Activated CD4-positive, alpha-beta T cell treated with anti-CD3 and anti-CD28 coated beads, Interleukin-2, amount 10 ng/mL, durations not matched to agents 24 days and 14 days (primary cell): ENCODE measurements at regions not wholly inside any gene's neighbourhood (a gene's known extent, or its start where the extent isn't known, plus 50 kb on each side); places are given as distances from the start of the nearest gene placed in this dataset.

ENCODE experiments used
- DNase-seq: peaks from one replicate; pipeline ENCODE4 v3.0.0; 2022
- H3K27ac Mint-ChIP-seq: one replicate; pipeline ENCODE4 v1.8.0; 2022; ENCODE audit warnings: mild to moderate bottlenecking, mixed read lengths
- H3K27me3 Mint-ChIP-seq: one replicate; pipeline ENCODE4 v1.8.0; 2022; ENCODE audit warnings: mixed read lengths
- H3K36me3 Mint-ChIP-seq: one replicate; pipeline ENCODE4 v1.8.0; 2022; ENCODE audit warnings: low read depth, mild to moderate bottlenecking, mixed read lengths
- H3K4me1 Mint-ChIP-seq: one replicate; pipeline ENCODE4 v1.8.0; 2021; ENCODE audit warnings: mixed read lengths
- H3K4me3 Mint-ChIP-seq: one replicate; pipeline ENCODE4 v1.8.0; 2022; ENCODE audit warnings: mild to moderate bottlenecking, moderate library complexity, mixed read lengths
- H3K9me3 Mint-ChIP-seq: one replicate; pipeline ENCODE4 v1.8.0; 2021; ENCODE audit warnings: mixed read lengths
- intact Hi-C: fragments of 100-400 bp; cut with micrococcal nuclease; formaldehyde crosslinking; loops from one replicate; pipeline ENCODE4 v1.15.1; 2023

DNA sequence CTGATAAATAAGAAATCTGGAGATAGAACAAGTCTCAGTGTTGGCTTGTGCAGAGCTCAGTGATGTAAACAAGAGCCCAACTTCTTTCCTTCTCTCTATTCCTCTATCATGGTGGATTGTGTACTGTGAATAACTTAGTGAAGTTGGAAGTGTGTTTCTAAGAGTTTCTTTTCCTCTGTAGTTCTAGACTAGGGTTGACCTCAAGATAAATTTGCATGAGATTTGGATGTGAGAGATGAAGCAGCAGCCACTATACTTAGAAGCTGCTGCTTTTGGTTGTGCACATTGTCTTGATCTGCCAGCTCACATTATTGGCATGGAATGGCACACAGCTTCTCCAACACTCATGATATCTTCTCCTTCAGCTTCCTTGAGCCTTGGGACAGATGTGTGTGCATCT lies 198.9 kb upstream of the ZP4 start:
- no peak overlapping the region for H3K27ac Mint-ChIP-seq
- peaks cover 8% of the 10 kb centered on the region for H3K9me3 Mint-ChIP-seq
- H3K27me3 Mint-ChIP-seq: no peaks in the 10 kb centered on the region
- no peaks in the 10 kb centered on the region for H3K36me3 Mint-ChIP-seq
- intact Hi-C loops: no loop called here
- no peak for DNase-seq
- H3K4me1 Mint-ChIP-seq: no peaks in the 10 kb centered on the region
- H3K4me3 Mint-ChIP-seq: no peak overlapping the region

DNA sequence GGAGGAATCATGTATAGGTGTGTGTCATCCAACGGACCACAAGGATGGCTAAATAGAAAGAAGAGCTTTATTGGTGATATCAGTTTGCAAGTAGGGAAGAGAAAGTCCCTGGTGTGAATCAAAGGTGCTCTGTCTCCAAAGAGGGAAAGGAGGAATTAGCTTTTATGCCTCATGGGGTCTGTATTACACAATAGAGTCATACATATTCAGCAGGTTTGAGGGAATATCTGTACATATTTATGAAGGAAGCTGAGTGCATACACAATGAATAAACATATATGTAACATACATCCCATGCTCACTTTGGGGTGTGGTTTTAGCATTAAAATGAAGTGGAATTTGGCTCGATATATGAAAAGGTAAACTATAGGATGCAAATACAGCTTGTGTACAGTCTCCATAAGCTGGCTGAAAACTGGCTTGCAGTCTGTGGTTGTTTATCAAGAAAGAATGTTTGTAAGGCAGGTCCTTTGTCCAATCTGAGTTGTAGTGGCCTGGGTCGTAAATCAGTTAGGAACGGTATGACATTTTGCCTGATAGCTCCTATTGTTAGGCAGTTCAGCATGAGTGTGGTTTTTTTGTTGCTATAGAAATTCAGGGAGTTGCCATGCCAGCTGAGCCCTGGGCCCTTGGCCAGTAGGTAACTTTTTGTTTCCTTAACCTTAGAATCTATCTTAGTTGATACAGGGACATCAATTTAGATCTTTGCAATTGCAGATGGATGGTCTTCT lies 198.0 kb upstream of the ZP4 start:
- Mint-ChIP-seq H3K9me3 (peaks cover 8% of the 10 kb centered on the region), H3K27me3 (no peaks in the 10 kb centered on the region), H3K4me3 (no peak overlapping the region), H3K27ac (no peak overlapping the region), H3K4me1 (no peaks in the 10 kb centered on the region), H3K36me3 (no peaks in the 10 kb centered on the region)
- DNase-seq: no peak
- intact Hi-C loops: no loop called here

DNA sequence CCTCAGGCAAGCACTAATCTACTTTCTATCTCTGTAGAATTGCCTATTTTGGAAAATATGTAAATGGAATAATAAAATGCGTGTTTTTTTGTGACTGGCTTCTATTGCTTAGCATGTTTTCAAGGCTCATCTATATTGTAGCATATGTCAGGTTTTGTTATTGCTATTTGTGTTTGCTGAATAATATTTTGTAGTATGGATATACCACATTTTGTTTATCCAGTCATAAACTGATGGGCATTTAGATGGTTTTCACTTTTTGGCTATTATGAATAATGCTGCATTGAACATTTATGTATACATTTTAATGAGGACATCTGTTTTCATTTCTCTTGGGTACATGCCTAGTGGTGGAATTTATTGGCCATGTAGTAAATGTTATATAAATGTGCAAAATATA lies 183.3 kb upstream of the ZP4 start:
- Mint-ChIP-seq H3K27me3 (no peaks in the 10 kb centered on the region), H3K9me3 (no peaks in the 10 kb centered on the region), H3K4me3 (no peak overlapping the region), H3K4me1 (no peaks in the 10 kb centered on the region), H3K36me3 (no peaks in the 10 kb centered on the region), H3K27ac (no peak overlapping the region)
- DNase-seq: no peak
- intact Hi-C loops: no loop called here

DNA sequence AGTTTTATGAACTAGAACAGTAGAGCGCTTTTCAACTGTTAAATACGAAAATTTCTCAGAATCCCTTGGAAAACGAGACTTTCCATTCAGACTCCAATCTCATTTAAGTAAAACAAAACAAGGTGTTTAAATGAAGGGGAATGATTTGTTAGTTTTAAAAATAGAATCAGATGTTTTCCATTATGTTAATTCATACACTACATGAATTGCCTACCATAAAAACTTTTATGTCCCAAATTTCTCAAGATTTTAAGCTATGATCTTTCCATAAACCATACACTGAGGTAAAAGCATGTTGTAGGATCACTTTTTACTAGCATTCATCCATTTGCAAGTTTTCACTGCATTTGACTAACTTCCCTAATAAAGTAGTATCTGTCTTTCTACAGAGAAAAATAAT lies 180.3 kb upstream of the ZP4 start:
- no peak overlapping the region for H3K27ac Mint-ChIP-seq

DNA sequence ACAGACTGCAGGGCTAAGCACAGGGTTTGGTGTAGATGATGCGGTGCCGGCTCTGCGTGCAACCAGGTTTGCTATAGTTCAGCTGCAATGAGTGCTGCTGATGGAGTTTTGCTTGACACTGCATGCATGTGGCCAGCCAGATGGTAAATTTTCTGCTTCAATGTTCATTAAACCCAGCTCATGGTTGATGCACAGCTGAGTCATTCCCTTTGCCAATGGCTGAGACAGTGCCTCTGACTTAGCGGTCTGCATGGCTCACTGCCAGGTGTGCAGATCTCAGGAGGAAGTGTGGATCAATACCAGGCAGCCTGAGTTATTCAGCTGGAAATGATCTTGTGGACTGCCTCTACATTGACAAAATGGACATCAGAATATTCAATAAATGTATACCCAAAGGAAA lies 172.7 kb upstream of the ZP4 start:
- H3K4me3 Mint-ChIP-seq: no peak overlapping the region
- H3K4me1 Mint-ChIP-seq: no peaks in the 10 kb centered on the region
- H3K27me3 Mint-ChIP-seq: no peaks in the 10 kb centered on the region
- intact Hi-C loops: no loop called here
- H3K36me3 Mint-ChIP-seq: no peaks in the 10 kb centered on the region
- H3K27ac Mint-ChIP-seq: no peak overlapping the region
- DNase-seq: no peak
- H3K9me3 Mint-ChIP-seq: peaks cover 5% of the 10 kb centered on the region

More for the DNA sequence above, 180.3 kb upstream of the ZP4 start:
- Mint-ChIP-seq H3K27me3 (no peaks in the 10 kb centered on the region), H3K4me1 (no peaks in the 10 kb centered on the region), H3K36me3 (no peaks in the 10 kb centered on the region), H3K4me3 (no peak overlapping the region), H3K9me3 (no peaks in the 10 kb centered on the region)
- no peak for DNase-seq
- intact Hi-C loops: no loop called here

DNA sequence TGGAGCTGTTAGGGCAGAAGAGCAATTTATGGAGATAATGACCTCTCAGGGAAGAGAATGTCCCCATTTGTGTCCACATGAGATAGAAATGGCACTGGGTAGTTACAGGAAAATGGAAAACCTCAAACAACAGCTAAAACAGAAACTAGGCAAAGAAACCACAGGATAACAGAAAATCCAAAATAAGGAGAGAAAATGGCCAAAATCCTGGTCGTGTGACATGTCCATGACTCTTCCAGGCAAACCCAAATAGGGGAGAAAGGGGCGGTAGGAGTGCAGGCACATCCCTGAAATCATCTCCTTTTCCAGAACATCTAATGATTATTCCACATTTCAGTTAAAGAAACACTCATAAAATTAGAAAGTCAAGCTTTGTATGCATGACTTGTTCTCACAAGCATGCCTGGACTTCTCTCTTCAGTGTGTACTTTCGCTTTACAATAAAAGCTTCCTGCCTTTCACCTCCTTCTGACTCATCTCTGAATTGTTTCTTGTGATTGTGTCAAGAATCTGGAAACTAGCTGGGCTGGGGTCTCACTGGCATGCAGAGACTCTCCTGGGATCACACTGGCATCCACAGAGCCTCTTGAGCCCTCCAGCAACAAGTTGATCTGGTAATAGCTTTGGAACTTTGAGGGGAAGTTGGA lies 171.4 kb upstream of the ZP4 start:
- no peaks in the 10 kb centered on the region for H3K36me3 Mint-ChIP-seq

DNA sequence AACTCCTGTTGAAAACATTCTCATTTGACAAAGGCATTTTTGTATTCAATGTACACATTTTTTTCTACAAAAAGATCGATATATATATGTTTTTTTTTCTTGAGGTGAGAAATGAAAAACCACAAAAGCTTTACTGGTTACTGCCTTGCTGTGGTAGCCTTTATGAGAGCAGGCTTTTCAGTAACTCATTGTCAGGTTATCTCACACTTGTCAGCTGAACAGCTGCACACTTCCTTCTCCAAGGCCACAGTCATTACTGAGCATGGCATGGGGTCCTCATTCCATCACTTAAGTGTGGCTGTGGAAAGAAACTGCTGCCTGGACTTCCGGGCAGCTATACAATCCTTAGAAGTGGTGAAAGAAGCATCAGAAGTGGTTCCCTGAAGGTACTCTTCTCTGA lies 169.3 kb upstream of the ZP4 start:
- H3K36me3 Mint-ChIP-seq: no peaks in the 10 kb centered on the region
- no peaks in the 10 kb centered on the region for H3K4me1 Mint-ChIP-seq
- no peak overlapping the region for H3K4me3 Mint-ChIP-seq
- no peak for DNase-seq
- no peaks in the 10 kb centered on the region for H3K27me3 Mint-ChIP-seq
- H3K9me3 Mint-ChIP-seq: peaks cover 15% of the 10 kb centered on the region
- intact Hi-C loops: no loop called here
- no peak overlapping the region for H3K27ac Mint-ChIP-seq

More for the DNA sequence above, 171.4 kb upstream of the ZP4 start:
- H3K4me1 Mint-ChIP-seq: no peaks in the 10 kb centered on the region
- intact Hi-C loops: no loop called here
- DNase-seq: no peak
- H3K27me3 Mint-ChIP-seq: no peaks in the 10 kb centered on the region
- H3K4me3 Mint-ChIP-seq: no peak overlapping the region
- H3K27ac Mint-ChIP-seq: no peak overlapping the region
- peaks cover 9% of the 10 kb centered on the region for H3K9me3 Mint-ChIP-seq

DNA sequence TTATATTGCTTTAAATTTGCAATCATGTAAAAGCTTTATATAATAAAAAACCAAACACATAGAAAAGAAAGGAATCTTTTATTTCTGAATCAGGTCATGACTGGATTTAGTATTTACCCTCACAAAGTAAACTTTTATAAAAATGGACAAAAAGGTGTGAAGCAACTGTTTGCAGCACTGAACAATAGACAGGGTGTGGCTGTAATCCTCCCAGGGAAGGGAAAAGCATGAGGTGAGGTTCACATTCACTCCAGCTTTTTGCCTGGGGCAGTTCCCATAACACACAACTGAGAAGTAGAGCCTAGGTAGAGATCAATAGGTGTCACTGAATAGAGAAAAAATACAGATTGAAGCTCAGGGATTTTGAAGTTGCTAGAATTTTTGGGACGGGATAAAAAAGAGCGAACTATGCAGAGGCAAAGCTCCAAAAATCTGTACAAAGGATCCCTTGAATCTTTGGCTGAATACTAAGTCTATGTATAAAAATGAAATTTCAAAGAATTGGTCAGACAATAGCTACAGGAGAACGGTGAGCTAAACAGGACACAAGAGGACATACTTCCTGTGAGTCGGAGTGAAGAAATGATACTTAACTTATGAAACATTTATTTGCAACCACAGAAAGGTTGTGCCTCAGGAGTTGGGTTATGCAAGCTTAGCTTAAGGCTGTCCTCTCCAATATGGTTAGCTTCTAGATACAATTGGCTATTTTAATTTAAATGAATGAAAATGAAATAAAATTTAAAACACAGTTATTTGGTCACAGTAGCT lies 162.0 kb upstream of the ZP4 start:
- Mint-ChIP-seq H3K4me3 (no peak overlapping the region), H3K4me1 (no peaks in the 10 kb centered on the region), H3K27ac (no peak overlapping the region), H3K36me3 (no peaks in the 10 kb centered on the region), H3K27me3 (no peaks in the 10 kb centered on the region), H3K9me3 (peaks cover 8% of the 10 kb centered on the region)
- intact Hi-C loops: no loop called here
- DNase-seq: no peak

DNA sequence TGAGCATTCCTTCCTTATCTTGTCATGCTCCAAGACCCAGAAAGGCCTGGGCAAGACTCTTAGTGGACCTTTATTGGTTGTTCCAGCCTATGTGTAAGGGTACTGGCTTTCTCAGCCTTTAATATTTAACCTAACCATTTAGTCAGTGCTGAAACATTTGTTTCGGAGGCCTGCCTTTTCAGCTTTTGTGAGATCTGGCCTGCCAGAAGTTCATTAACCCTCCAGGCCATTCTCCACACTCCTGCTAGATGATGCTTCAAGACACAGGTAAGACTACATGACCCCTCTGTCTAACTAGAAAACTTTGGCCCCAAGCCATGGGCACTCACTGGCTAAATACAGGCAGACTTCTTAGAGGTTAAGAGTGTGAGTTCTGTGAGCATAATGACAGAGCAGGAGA lies 138.4 kb upstream of the ZP4 start:
- DNase-seq: no peak
- Mint-ChIP-seq H3K36me3 (no peaks in the 10 kb centered on the region), H3K4me3 (no peak overlapping the region), H3K27me3 (no peaks in the 10 kb centered on the region), H3K27ac (no peak overlapping the region), H3K4me1 (no peaks in the 10 kb centered on the region), H3K9me3 (peaks cover 15% of the 10 kb centered on the region)
- intact Hi-C loops: no loop called here

DNA sequence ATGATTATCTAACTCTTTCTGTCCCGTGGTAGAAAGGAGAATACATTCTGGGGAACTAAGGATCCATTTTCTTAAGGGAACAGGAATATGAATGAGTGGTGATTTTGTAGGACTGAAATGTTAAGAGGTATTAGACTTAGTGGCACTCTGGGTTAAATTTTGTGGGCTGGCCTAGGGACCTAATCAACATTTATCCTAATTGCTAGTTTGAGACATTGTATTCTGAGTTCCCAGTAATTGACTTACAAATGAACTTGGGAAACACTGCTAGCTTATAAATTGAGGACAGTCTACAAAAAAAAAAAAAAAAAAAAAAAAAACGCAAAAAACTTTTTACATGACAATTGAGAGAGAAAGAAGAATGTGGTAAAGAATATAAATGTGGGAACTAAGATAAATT lies 136.6 kb upstream of the ZP4 start:
- H3K36me3 Mint-ChIP-seq: no peaks in the 10 kb centered on the region
- H3K4me1 Mint-ChIP-seq: no peaks in the 10 kb centered on the region
- intact Hi-C loops: no loop called here
- H3K4me3 Mint-ChIP-seq: no peak overlapping the region
- H3K27me3 Mint-ChIP-seq: no peaks in the 10 kb centered on the region
- peaks cover 8% of the 10 kb centered on the region for H3K9me3 Mint-ChIP-seq
- DNase-seq: no peak
- no peak overlapping the region for H3K27ac Mint-ChIP-seq

DNA sequence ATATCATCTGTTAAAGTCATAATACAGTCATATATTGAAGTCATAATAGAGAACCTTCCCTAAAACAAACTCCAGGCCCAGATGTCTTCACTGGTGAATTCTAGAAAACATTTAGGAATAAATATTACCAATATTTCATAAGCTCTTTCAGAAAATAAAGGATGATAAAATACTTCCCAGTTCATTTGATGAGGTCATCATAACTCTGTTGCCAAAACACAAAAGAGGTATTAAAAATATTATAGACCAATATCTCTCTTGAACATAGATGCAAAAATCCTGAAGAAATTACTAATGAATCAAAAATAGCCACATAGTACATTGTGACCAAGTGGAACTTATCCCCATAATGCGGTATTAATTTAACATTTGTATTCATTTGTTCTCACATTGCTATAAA lies 132.4 kb upstream of the ZP4 start:
- H3K4me3 Mint-ChIP-seq: no peak overlapping the region
- no peak for DNase-seq
- no peaks in the 10 kb centered on the region for H3K4me1 Mint-ChIP-seq
- no peaks in the 10 kb centered on the region for H3K27me3 Mint-ChIP-seq
- H3K27ac Mint-ChIP-seq: no peak overlapping the region
- no peaks in the 10 kb centered on the region for H3K9me3 Mint-ChIP-seq
- no peaks in the 10 kb centered on the region for H3K36me3 Mint-ChIP-seq
- intact Hi-C loops: no loop called here

DNA sequence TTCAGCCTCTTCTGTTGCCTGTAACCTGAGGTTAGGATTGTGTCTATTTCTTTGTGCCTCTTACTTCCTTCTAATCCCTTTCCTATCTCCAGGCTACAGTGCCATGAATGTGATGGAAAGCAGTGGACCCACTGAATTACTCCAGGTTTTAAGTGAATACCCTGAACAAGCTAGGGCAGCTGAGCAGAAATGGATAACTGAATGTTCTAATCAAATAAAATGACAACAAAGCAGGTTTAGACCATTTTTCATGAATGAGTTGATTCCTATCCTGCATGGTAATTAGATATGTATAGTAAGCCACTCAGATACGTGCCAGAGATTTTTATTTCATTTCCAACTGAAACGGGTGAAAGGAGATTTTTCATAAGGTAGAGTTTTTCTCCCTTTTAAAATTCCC lies 127.5 kb upstream of the ZP4 start:
- no peak for DNase-seq
- Mint-ChIP-seq H3K36me3 (no peaks in the 10 kb centered on the region), H3K4me3 (no peak overlapping the region), H3K9me3 (peaks cover 6% of the 10 kb centered on the region), H3K27me3 (no peaks in the 10 kb centered on the region), H3K27ac (no peak overlapping the region), H3K4me1 (no peaks in the 10 kb centered on the region)
- intact Hi-C loops: no loop called here

DNA sequence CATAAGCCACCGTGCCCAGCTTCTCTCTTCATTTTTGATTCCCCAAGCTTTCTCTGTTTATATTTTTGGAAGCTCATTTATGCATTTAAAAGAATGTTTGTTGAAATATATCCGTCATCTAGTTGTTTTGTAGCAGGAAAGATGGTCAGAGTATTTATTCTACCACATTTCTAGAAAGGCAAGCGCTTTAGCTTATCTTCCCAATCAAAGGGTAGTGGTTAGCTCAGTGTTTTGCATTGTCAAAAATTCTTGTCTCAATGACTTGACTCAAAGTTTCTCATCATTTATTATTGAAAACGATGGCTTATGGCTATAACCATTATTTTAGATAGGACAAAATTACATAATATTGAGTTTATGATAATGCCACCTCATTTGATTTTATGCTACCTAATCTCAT lies 116.1 kb upstream of the ZP4 start:
- Mint-ChIP-seq H3K27ac (no peak overlapping the region), H3K4me3 (no peak overlapping the region), H3K4me1 (no peaks in the 10 kb centered on the region), H3K36me3 (no peaks in the 10 kb centered on the region), H3K9me3 (no peaks in the 10 kb centered on the region), H3K27me3 (no peaks in the 10 kb centered on the region)
- no peak for DNase-seq
- intact Hi-C loops: no loop called here

DNA sequence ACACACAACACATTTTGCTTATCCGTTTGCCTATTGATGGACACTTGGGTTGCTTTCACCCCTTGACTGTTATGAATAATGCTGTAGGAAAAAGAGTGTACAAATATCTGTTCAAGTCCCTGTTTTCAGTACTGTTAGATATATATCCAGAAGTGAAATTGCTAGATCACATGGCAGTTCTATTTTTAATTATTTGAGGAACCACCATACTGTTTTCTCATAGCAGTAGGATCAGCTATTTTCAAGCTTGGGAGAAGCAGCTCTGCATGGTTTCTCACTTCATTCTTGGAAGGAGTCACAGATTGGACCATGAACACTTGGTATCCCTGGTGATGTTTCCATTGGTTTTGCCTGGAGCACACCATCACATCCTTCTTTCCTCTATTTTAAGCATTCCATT lies 114.4 kb upstream of the ZP4 start:
- no peak overlapping the region for H3K27ac Mint-ChIP-seq
- DNase-seq: no peak
- H3K27me3 Mint-ChIP-seq: no peaks in the 10 kb centered on the region
- H3K9me3 Mint-ChIP-seq: no peaks in the 10 kb centered on the region
- intact Hi-C loops: no loop called here
- H3K4me3 Mint-ChIP-seq: no peak overlapping the region
- H3K36me3 Mint-ChIP-seq: no peaks in the 10 kb centered on the region
- H3K4me1 Mint-ChIP-seq: no peaks in the 10 kb centered on the region
